ENCODE measurements at regions not wholly inside any gene's neighbourhood (a gene's known extent, or its start where the extent isn't known, plus 50 kb on each side); places are given as distances from the start of the nearest gene placed in this dataset.

GRCh38 chr13:85665286-85665685, 133.9 kb downstream of the SLITRK6 start:
- no peak for TF ChIP-seq SIN3A (IDR thresholded peaks at IDR 0.05; ENCODE audit: borderline replicate concordance, insufficient read depth, low read length)
- TF ChIP-seq FOXP2 (optimal IDR thresholded peaks at IDR 0.05; ENCODE audit: borderline replicate concordance, extremely low read depth, extremely low read length, insufficient read depth) = no peak
- no peak for TF ChIP-seq POLR2AphosphoS5 (IDR thresholded peaks at IDR 0.05; ENCODE audit: low read depth, low read length)
- no peak for TF ChIP-seq REST (IDR thresholded peaks at IDR 0.05; ENCODE audit: insufficient read depth in 1 of 2, low read depth in 2 of 2, low read length in 2 of 2)
- TF ChIP-seq TAF1 (IDR thresholded peaks at IDR 0.05; ENCODE audit: borderline replicate concordance, insufficient read depth, low read length) = no peak

GRCh38 chr13:85663856-85664255, 135.4 kb downstream of the SLITRK6 start:
- TF ChIP-seq FOXP2 (optimal IDR thresholded peaks at IDR 0.05; ENCODE audit: borderline replicate concordance, extremely low read depth, extremely low read length, insufficient read depth) = no peak
- TF ChIP-seq REST (IDR thresholded peaks at IDR 0.05; ENCODE audit: insufficient read depth in 1 of 2, low read depth in 2 of 2, low read length in 2 of 2) = no peak
- TF ChIP-seq SIN3A (IDR thresholded peaks at IDR 0.05; ENCODE audit: borderline replicate concordance, insufficient read depth, low read length) = no peak
- TF ChIP-seq TAF1 (IDR thresholded peaks at IDR 0.05; ENCODE audit: borderline replicate concordance, insufficient read depth, low read length) = no peak
- no peak for TF ChIP-seq POLR2AphosphoS5 (IDR thresholded peaks at IDR 0.05; ENCODE audit: low read depth, low read length)

GRCh38 chr13:85662186-85662585, 137.0 kb downstream of the SLITRK6 start:
- TF ChIP-seq TAF1 (IDR thresholded peaks at IDR 0.05; ENCODE audit: borderline replicate concordance, insufficient read depth, low read length) (no peak), SIN3A (IDR thresholded peaks at IDR 0.05; ENCODE audit: borderline replicate concordance, insufficient read depth, low read length) (no peak), POLR2AphosphoS5 (IDR thresholded peaks at IDR 0.05; ENCODE audit: low read depth, low read length) (no peak), REST (IDR thresholded peaks at IDR 0.05; ENCODE audit: insufficient read depth in 1 of 2, low read depth in 2 of 2, low read length in 2 of 2) (no peak)

GRCh38 chr13:85661675-85662074, 137.5 kb downstream of the SLITRK6 start:
- TF ChIP-seq SIN3A (IDR thresholded peaks at IDR 0.05; ENCODE audit: borderline replicate concordance, insufficient read depth, low read length) (no peak), FOXP2 (optimal IDR thresholded peaks at IDR 0.05; ENCODE audit: borderline replicate concordance, extremely low read depth, extremely low read length, insufficient read depth) (no peak), POLR2AphosphoS5 (IDR thresholded peaks at IDR 0.05; ENCODE audit: low read depth, low read length) (no peak), REST (IDR thresholded peaks at IDR 0.05; ENCODE audit: insufficient read depth in 1 of 2, low read depth in 2 of 2, low read length in 2 of 2) (no peak)

- TF ChIP-seq TAF1 (IDR thresholded peaks at IDR 0.05; ENCODE audit: borderline replicate concordance, insufficient read depth, low read length) = no peak
- TF ChIP-seq REST (IDR thresholded peaks at IDR 0.05; ENCODE audit: insufficient read depth in 1 of 2, low read depth in 2 of 2, low read length in 2 of 2) = no peak
- TF ChIP-seq SIN3A (IDR thresholded peaks at IDR 0.05; ENCODE audit: borderline replicate concordance, insufficient read depth, low read length) = no peak
- no peak for TF ChIP-seq FOXP2 (optimal IDR thresholded peaks at IDR 0.05; ENCODE audit: borderline replicate concordance, extremely low read depth, extremely low read length, insufficient read depth)
- no peak for TF ChIP-seq POLR2AphosphoS5 (IDR thresholded peaks at IDR 0.05; ENCODE audit: low read depth, low read length)
Measured at GRCh38 chr13:85659493-85659892, 139.7 kb downstream of the SLITRK6 start.
